SK-N-SH treated with all-trans-retinoic acid at 6 μM for 48 hours (cell line): ENCODE measurements at regions not wholly inside any gene's neighbourhood (a gene's known extent, or its start where the extent isn't known, plus 50 kb on each side); places are given as distances from the start of the nearest gene placed in this dataset.

Source experiments
- ARNTL ChIP-seq: fragments of 450-650 bp; formaldehyde crosslinking; IDR thresholded peaks from 2 replicates; pipeline ENCODE4 v1.5.0; 2020; ENCODE audit warnings: low read depth, mild to moderate bottlenecking, moderate library complexity, borderline replicate concordance
- BACH2 ChIP-seq: fragments of 250-450 bp; sonication (Bioruptor Pico); IDR thresholded peaks from 2 replicates; pipeline ENCODE4 v1.9.0; 2021; ENCODE audit warnings: mild to moderate bottlenecking, borderline replicate concordance
- PATZ1 ChIP-seq: fragments of 250-450 bp; sonication (Bioruptor Pico); IDR thresholded peaks from 2 replicates; pipeline ENCODE4 v1.8.0; 2020; ENCODE audit warnings: mild to moderate bottlenecking, moderate library complexity, borderline replicate concordance
- RARB ChIP-seq: fragments of 250-450 bp; sonication (Bioruptor Pico); IDR thresholded peaks from 2 replicates; pipeline ENCODE4 v1.8.0; 2021; ENCODE audit warnings: mild to moderate bottlenecking, moderate library complexity
- SNAI2 ChIP-seq: fragments of 250-450 bp; sonication (Bioruptor Pico); IDR thresholded peaks from 2 replicates; pipeline ENCODE4 v1.5.0; 2020; ENCODE audit warnings: mild to moderate bottlenecking, moderate library complexity
- TCF4 ChIP-seq: fragments of 250-450 bp; sonication (Bioruptor Pico); IDR thresholded peaks from 2 replicates; pipeline ENCODE4 v1.8.0; 2021; ENCODE audit warnings: mild to moderate bottlenecking, moderate library complexity, borderline replicate concordance
- ZFP3 ChIP-seq: fragments of 250-450 bp; sonication (Bioruptor Pico); IDR thresholded peaks from 2 replicates; pipeline ENCODE4 v1.5.0; 2020; ENCODE audit warnings: mild to moderate bottlenecking, moderate library complexity
- ZFP30 ChIP-seq: fragments of 450-650 bp; formaldehyde crosslinking; IDR thresholded peaks from 2 replicates; pipeline ENCODE4 v1.5.0; 2022; ENCODE audit warnings: mild to moderate bottlenecking, moderate library complexity
- ZNF565 ChIP-seq: fragments of 450-650 bp; formaldehyde crosslinking; conservative IDR thresholded peaks from 2 replicates; pipeline ENCODE4 v1.5.0; 2020; ENCODE audit warnings: low read depth, mild to moderate bottlenecking, moderate library complexity
- ZNF8 ChIP-seq: fragments of 450-650 bp; formaldehyde crosslinking; IDR thresholded peaks from 2 replicates; pipeline ENCODE4 v1.5.0; 2020; ENCODE audit warnings: mild to moderate bottlenecking, moderate library complexity
- TF ChIP-seq, protein P1 (sequence below): fragments of 250-450 bp; sonication (Bioruptor Pico); IDR thresholded peaks from 2 replicates; pipeline ENCODE4 v1.5.0; 2020; ENCODE audit warnings: mild to moderate bottlenecking, moderate library complexity
- TF ChIP-seq, protein P2 (sequence below): fragments of 250-450 bp; sonication (Bioruptor Pico); IDR thresholded peaks from 2 replicates; pipeline ENCODE4 v1.5.1; 2021; ENCODE audit warnings: mild to moderate bottlenecking, moderate library complexity

GRCh38 chr3:150218236-150218635, 189.9 kb upstream of the TSC22D2 start:
- no peak for TF ChIP-seq PATZ1 (CRISPR knock-in tag)
- TF ChIP-seq, protein P1, sequence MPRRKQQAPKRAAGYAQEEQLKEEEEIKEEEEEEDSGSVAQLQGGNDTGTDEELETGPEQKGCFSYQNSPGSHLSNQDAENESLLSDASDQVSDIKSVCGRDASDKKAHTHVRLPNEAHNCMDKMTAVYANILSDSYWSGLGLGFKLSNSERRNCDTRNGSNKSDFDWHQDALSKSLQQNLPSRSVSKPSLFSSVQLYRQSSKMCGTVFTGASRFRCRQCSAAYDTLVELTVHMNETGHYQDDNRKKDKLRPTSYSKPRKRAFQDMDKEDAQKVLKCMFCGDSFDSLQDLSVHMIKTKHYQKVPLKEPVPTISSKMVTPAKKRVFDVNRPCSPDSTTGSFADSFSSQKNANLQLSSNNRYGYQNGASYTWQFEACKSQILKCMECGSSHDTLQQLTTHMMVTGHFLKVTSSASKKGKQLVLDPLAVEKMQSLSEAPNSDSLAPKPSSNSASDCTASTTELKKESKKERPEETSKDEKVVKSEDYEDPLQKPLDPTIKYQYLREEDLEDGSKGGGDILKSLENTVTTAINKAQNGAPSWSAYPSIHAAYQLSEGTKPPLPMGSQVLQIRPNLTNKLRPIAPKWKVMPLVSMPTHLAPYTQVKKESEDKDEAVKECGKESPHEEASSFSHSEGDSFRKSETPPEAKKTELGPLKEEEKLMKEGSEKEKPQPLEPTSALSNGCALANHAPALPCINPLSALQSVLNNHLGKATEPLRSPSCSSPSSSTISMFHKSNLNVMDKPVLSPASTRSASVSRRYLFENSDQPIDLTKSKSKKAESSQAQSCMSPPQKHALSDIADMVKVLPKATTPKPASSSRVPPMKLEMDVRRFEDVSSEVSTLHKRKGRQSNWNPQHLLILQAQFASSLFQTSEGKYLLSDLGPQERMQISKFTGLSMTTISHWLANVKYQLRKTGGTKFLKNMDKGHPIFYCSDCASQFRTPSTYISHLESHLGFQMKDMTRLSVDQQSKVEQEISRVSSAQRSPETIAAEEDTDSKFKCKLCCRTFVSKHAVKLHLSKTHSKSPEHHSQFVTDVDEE (CRISPR knock-in tag) = no peak
- no peak for TF ChIP-seq ZNF565 (CRISPR knock-in tag)
- no peak for TF ChIP-seq ZNF8
- no peak for TF ChIP-seq BACH2 (CRISPR knock-in tag)
- TF ChIP-seq ZFP30 = no peak
- no peak for TF ChIP-seq TCF4
- TF ChIP-seq ARNTL (CRISPR knock-in tag) = no peak
- TF ChIP-seq, protein P2, sequence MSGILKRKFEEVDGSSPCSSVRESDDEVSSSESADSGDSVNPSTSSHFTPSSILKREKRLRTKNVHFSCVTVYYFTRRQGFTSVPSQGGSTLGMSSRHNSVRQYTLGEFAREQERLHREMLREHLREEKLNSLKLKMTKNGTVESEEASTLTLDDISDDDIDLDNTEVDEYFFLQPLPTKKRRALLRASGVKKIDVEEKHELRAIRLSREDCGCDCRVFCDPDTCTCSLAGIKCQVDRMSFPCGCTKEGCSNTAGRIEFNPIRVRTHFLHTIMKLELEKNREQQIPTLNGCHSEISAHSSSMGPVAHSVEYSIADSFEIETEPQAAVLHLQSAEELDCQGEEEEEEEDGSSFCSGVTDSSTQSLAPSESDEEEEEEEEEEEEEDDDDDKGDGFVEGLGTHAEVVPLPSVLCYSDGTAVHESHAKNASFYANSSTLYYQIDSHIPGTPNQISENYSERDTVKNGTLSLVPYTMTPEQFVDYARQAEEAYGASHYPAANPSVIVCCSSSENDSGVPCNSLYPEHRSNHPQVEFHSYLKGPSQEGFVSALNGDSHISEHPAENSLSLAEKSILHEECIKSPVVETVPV (CRISPR knock-in tag) = no peak
- TF ChIP-seq RARB (CRISPR knock-in tag) = no peak
- TF ChIP-seq SNAI2 = no peak
- TF ChIP-seq ZFP3 (CRISPR knock-in tag) = no peak
